Parathyroid adenoma (tissue), 2 donors: ENCODE measurements at regions not wholly inside any gene's neighbourhood (a gene's known extent, or its start where the extent isn't known, plus 50 kb on each side); places are given as distances from the start of the nearest gene placed in this dataset.

ENCODE experiments used
- H2AFZ ChIP-seq: fragments of 300-600 bp; sonication (generic); one replicate; pipeline ENCODE4 v1.7.0; 2017; ENCODE audit warnings: antibody characterized with exemption, mild to moderate bottlenecking
- H3K27ac ChIP-seq: fragments of 300-600 bp; sonication (generic); one replicate; pipeline ENCODE4 v1.7.0; 2017
- H3K27me3 ChIP-seq: fragments of 300-600 bp; sonication (generic); one replicate; pipeline ENCODE4 v1.7.0; 2017; ENCODE audit warnings: low read length; ENCODE audit not compliant: control insufficient read depth, insufficient read depth
- H3K36me3 ChIP-seq: fragments of 300-600 bp; sonication (generic); one replicate; pipeline ENCODE4 v1.7.0; 2017; ENCODE audit warnings: low read length; ENCODE audit not compliant: control insufficient read depth, insufficient read depth
- H3K4me1 ChIP-seq: fragments of 300-600 bp; sonication (generic); one replicate; pipeline ENCODE4 v1.7.0; 2017; ENCODE audit warnings: control low read depth
- H3K4me2 ChIP-seq: fragments of 300-600 bp; sonication (generic); one replicate; pipeline ENCODE4 v1.7.0; 2017; ENCODE audit warnings: low read length
- H3K4me3 ChIP-seq: fragments of 300-600 bp; sonication (generic); one replicate; pipeline ENCODE4 v1.7.0; 2017; ENCODE audit warnings: low read depth, low read length
- H3K79me2 ChIP-seq: fragments of 300-600 bp; sonication (generic); one replicate; pipeline ENCODE4 v1.7.0; 2017; ENCODE audit warnings: control low read depth
- H3K9ac ChIP-seq: fragments of 300-600 bp; sonication (generic); one replicate; pipeline ENCODE4 v1.7.0; 2017; ENCODE audit warnings: mild to moderate bottlenecking
- H3K9me3 ChIP-seq: fragments of 300-600 bp; sonication (generic); one replicate; pipeline ENCODE4 v1.7.0; 2017; ENCODE audit warnings: low read length; ENCODE audit not compliant: control insufficient read depth
- CTCF ChIP-seq: fragments of 300-600 bp; sonication (generic); IDR thresholded peaks from one replicate; pipeline ENCODE4 v1.7.0; 2017; ENCODE audit warnings: antibody characterized with exemption, mild to moderate bottlenecking
- donor health status: primary hyperparathyroidism.

- no peak overlapping the region for H3K4me3 ChIP-seq
- no peaks in the 10 kb centered on the region for H3K9me3 ChIP-seq
- no peaks in the 10 kb centered on the region for H3K4me1 ChIP-seq
- H3K27me3 ChIP-seq: no peaks in the 10 kb centered on the region
- H3K27ac ChIP-seq: no peak overlapping the region
- no peak overlapping the region for H2AFZ ChIP-seq
- no peaks in the 10 kb centered on the region for H3K36me3 ChIP-seq
- no peak overlapping the region for H3K9ac ChIP-seq
- TF ChIP-seq CTCF: no peak
- H3K4me2 ChIP-seq: no peak overlapping the region
- no peaks in the 10 kb centered on the region for H3K79me2 ChIP-seq
These were observed 551.7 kb downstream of the NR2F2 start for GRCh38 chr15:96882121-96882772.

- TF ChIP-seq CTCF: no peak
- Histone ChIP-seq H3K4me2 (no peak overlapping the region), H3K27ac (no peak overlapping the region), H3K27me3 (no peaks in the 10 kb centered on the region), H2AFZ (no peak overlapping the region), H3K9ac (no peak overlapping the region), H3K4me1 (no peaks in the 10 kb centered on the region), H3K9me3 (no peaks in the 10 kb centered on the region), H3K36me3 (no peaks in the 10 kb centered on the region), H3K79me2 (no peaks in the 10 kb centered on the region), H3K4me3 (no peak overlapping the region)
These were observed 557.2 kb downstream of the NR2F2 start for GRCh38 chr15:96887730-96888129.

DNA sequence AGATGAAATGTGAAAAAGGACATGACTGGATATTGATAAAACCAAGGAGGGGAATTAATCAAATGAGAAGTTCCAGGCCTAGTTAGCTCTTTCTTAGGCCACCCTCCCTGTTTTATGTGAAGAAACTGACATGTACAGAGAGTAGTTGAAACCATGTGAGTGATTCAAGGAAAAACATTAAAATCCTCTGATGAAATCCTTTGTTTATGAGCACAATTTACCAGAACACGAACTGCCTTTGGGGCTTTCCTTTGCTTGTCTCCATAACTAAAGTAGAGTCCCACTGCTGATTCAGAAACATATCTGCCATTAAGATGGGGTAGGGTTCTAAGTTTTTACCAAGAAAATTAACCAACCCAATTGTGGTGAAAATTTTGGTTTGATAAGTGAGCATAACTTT is 558.3 kb downstream of the NR2F2 start:
- H3K27me3 ChIP-seq: no peaks in the 10 kb centered on the region
- no peak overlapping the region for H3K4me3 ChIP-seq
- H3K79me2 ChIP-seq: no peaks in the 10 kb centered on the region
- no peak for TF ChIP-seq CTCF
- no peak overlapping the region for H2AFZ ChIP-seq
- H3K27ac ChIP-seq: no peak overlapping the region
- H3K36me3 ChIP-seq: no peaks in the 10 kb centered on the region
- H3K4me1 ChIP-seq: no peaks in the 10 kb centered on the region
- H3K4me2 ChIP-seq: no peak overlapping the region
- H3K9ac ChIP-seq: no peak overlapping the region
- no peaks in the 10 kb centered on the region for H3K9me3 ChIP-seq

DNA sequence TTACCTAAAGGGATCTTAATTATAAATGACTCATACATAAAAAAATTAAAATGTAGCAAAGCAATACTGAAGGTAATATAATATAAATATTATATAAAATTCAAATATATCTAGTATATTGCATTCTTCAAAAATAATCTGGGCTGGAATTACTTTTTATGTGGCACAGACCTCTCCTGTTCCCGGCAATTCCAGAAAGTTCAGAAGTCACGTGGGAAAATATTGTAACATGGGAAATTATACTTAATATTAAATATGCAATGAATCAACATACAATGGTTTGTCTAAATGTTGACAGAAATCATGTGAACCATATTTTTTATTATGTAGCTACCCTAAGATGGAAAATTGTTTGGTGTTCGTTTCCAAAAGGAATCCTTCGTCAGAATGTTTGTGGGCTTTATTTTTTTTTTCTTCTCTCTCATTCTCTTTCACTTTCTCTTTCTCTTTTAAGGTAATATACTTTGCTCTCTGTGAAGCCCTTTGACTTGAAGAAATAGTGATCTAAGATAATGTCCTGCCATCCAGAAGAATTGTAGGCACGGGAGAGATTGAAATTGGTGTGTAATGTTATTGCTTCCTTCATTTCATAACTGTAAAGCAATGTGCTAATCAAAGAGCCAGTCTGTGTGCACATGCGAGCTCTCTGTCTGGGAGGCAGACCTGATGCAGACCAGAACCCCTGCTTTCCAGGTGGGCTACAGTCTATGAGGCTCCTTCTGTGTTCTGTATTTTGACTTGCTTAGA is 559.4 kb downstream of the NR2F2 start:
- Histone ChIP-seq H3K4me2 (no peak overlapping the region), H3K79me2 (no peaks in the 10 kb centered on the region), H3K36me3 (no peaks in the 10 kb centered on the region), H3K9me3 (no peaks in the 10 kb centered on the region), H2AFZ (peak overlapping the region; percentile 34), H3K4me1 (no peaks in the 10 kb centered on the region), H3K27ac (no peak overlapping the region), H3K27me3 (no peaks in the 10 kb centered on the region), H3K9ac (no peak overlapping the region), H3K4me3 (peak overlapping the region; percentile 27)
- no peak for TF ChIP-seq CTCF

DNA sequence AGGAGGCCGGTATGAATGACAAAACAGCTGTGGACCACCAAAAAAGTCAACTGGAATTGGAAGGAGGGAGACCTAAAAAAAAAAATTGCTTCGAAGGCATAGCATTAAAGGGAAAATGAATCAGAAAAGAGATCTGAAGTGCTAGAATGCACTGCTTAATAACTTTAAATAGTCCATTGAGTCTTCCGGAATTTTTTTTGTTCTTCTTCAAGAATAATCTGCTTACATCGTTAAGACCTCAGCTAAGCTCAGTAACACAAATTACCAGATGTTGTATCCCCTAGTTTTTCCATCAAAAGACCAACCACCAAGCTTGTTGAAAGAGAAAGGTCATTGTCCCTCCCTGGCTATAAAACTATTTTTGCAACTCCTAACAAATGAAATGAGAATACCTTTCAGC is 560.5 kb downstream of the NR2F2 start:
- H3K9ac ChIP-seq: no peak overlapping the region
- TF ChIP-seq CTCF: no peak
- H3K27ac ChIP-seq: no peak overlapping the region
- H3K27me3 ChIP-seq: no peaks in the 10 kb centered on the region
- no peaks in the 10 kb centered on the region for H3K4me1 ChIP-seq
- H3K79me2 ChIP-seq: no peaks in the 10 kb centered on the region
- no peaks in the 10 kb centered on the region for H3K36me3 ChIP-seq
- no peaks in the 10 kb centered on the region for H3K9me3 ChIP-seq
- no peak overlapping the region for H3K4me2 ChIP-seq
- H3K4me3 ChIP-seq: no peak overlapping the region
- no peak overlapping the region for H2AFZ ChIP-seq
